B cell (primary cell): ENCODE measurements at regions not wholly inside any gene's neighbourhood (a gene's known extent, or its start where the extent isn't known, plus 50 kb on each side); places are given as distances from the start of the nearest gene placed in this dataset.

Experiments
- ATAC-seq: fragments of 200-7000 bp; cut with Tn5 transposase; one replicate; pipeline ENCODE4 v1.10.0; 2021; ENCODE audit warnings: low read depth, mild to moderate bottlenecking, moderate number of reproducible peaks, moderate library complexity
- CTCF ChIA-PET: fragments of 350-600 bp; sonication (Branson Sonifier 250); formaldehyde crosslinking; loops from one replicate; lab custom pipeline; 2021; ENCODE audit warnings: antibody characterized with exemption, inconsistent platforms; lab: Charles Lee
- POLR2A ChIA-PET: fragments of 350-600 bp; sonication (Branson Sonifier 250); formaldehyde crosslinking; loops from one replicate; lab custom pipeline; 2021; ENCODE audit warnings: antibody characterized with exemption; lab: Charles Lee
- DNase-seq: peaks from one replicate; pipeline ENCODE4 v3.0.0; 2013
- H2AFZ ChIP-seq: 2 replicates; pipeline ENCODE4 v1.6.1; 2012; ENCODE audit warnings: mild to moderate bottlenecking, low read depth, low read length; ENCODE audit not compliant: insufficient read depth, poor library complexity, severe bottlenecking
- H3K27ac ChIP-seq, 2 donors: 1 replicate in 1 of 2; 2 replicates in 1 of 2; pipeline ENCODE4 v1.5.1; 2012 to 2013; ENCODE audit warnings: low read length in 2 of 2, mild to moderate bottlenecking in 2 of 2, moderate library complexity in 1 of 2
- H3K27me3 ChIP-seq, 4 experiments: fragments of 200-600 bp in 1 of 4; sonication (generic) in 1 of 4; replicated peaks in 1 of 4; 1 replicate in 2 of 4; 2 replicates in 2 of 4; pipeline versions ENCODE4 v1.6.1 to v1.7.0; 2013 to 2016; ENCODE audit warnings: low read length in 3 of 4, mild to moderate bottlenecking in 2 of 4, mixed read lengths in 1 of 4, moderate library complexity in 1 of 4; ENCODE audit not compliant: insufficient read depth in 4 of 4, control insufficient read depth in 3 of 4; ENCODE audit errors: control extremely low read depth in 1 of 4
- H3K36me3 ChIP-seq, 2 experiments: replicated peaks in 1 of 2; 1 replicate in 1 of 2; 2 replicates in 1 of 2; pipeline versions ENCODE4 v1.6.1 to v1.7.1; 2013; ENCODE audit warnings: low read length in 1 of 2; ENCODE audit not compliant: insufficient read depth in 2 of 2, control insufficient read depth in 1 of 2; ENCODE audit errors: control extremely low read depth in 1 of 2, extremely low read depth in 1 of 2
- H3K4me1 ChIP-seq, 2 donors: fragments of 200-600 bp in 1 of 2; sonication (generic) in 1 of 2; 1 replicate in 1 of 2; 2 replicates in 1 of 2; pipeline versions ENCODE4 v1.5.1 to v1.6.1; 2013 to 2017; ENCODE audit warnings: low read length in 2 of 2; ENCODE audit not compliant: control insufficient read depth in 2 of 2, insufficient read depth in 2 of 2
- H3K4me2 ChIP-seq: replicated peaks from 2 replicates; pipeline ENCODE3; 2012; ENCODE audit warnings: mild to moderate bottlenecking, low read depth, low read length; ENCODE audit not compliant: poor library complexity, severe bottlenecking
- H3K4me3 ChIP-seq, 5 experiments: fragments of 200-600 bp in 1 of 5; sonication (generic) in 1 of 5; 1 replicate in 3 of 5; 2 replicates in 2 of 5; pipeline versions ENCODE4 v1.5.1 to v1.7.0; 2011 to 2016; ENCODE audit warnings: low read length in 4 of 5, mild to moderate bottlenecking in 4 of 5, low read depth in 2 of 5, control low read depth in 1 of 5, moderate library complexity in 1 of 5; ENCODE audit not compliant: insufficient read depth in 1 of 5; ENCODE audit errors: control extremely low read depth in 1 of 5, extremely low read depth in 1 of 5
- H3K79me2 ChIP-seq: fragments of 200-600 bp; sonication (generic); one replicate; pipeline ENCODE4 v1.6.0; 2016; ENCODE audit warnings: low read length; ENCODE audit not compliant: control insufficient read depth, insufficient read depth
- H3K9ac ChIP-seq: fragments of 200-600 bp; sonication (generic); 2 replicates; pipeline ENCODE4 v1.6.1; 2017; ENCODE audit warnings: mild to moderate bottlenecking, low read length, moderate library complexity
- H3K9me3 ChIP-seq, 3 donors: one replicate each; pipeline versions ENCODE4 v1.6.1 to v1.7.1; 2013; ENCODE audit warnings: low read length in 2 of 3; ENCODE audit not compliant: control insufficient read depth in 2 of 3, insufficient read depth in 1 of 3; ENCODE audit errors: control extremely low read depth in 1 of 3
- H4K20me1 ChIP-seq: 2 replicates; pipeline ENCODE4 v1.6.0; 2012; ENCODE audit warnings: mild to moderate bottlenecking, low read length; ENCODE audit not compliant: insufficient read depth, control insufficient read depth, poor library complexity, severe bottlenecking
- H3K27ac Mint-ChIP-seq: one replicate; pipeline ENCODE4 v1.8.0; 2021; ENCODE audit warnings: mixed read lengths
- H3K27me3 Mint-ChIP-seq: one replicate; pipeline ENCODE4 v1.8.0; 2021; ENCODE audit warnings: mixed read lengths
- H3K4me1 Mint-ChIP-seq: one replicate; pipeline ENCODE4 v1.8.0; 2021; ENCODE audit warnings: mixed read lengths
- H3K4me3 Mint-ChIP-seq: one replicate; pipeline ENCODE4 v1.8.0; 2021; ENCODE audit warnings: mixed read lengths
- H3K9me3 Mint-ChIP-seq: one replicate; pipeline ENCODE4 v1.8.0; 2022; ENCODE audit warnings: mixed read lengths; ENCODE audit not compliant: insufficient read depth
- EZH2 ChIP-seq: IDR thresholded peaks from 2 replicates; pipeline ENCODE4 v1.6.1; 2012; ENCODE audit warnings: borderline replicate concordance, low read depth, mild to moderate bottlenecking, moderate library complexity, low read length; ENCODE audit not compliant: insufficient read depth, poor library complexity, severe bottlenecking
- WGBS: methylation state at CpG from one replicate; pipeline ENCODE4 v1.1.5; 2013; ENCODE audit warnings: missing lambda C conversion rate; ENCODE audit not compliant: insufficient coverage; 5-methylcytosine and 5-hydroxymethylcytosine counted together
- intact Hi-C: fragments of 100-400 bp; cut with micrococcal nuclease; formaldehyde crosslinking; loops from one replicate; pipeline ENCODE4 v1.10.0; 2022
- TF ChIP-seq, protein P1 (sequence below): fragments of 200-600 bp; IDR thresholded peaks from one replicate; pipeline ENCODE4 v1.8.0; 2022; ENCODE audit warnings: antibody characterized with exemption, mild to moderate bottlenecking

DNA sequence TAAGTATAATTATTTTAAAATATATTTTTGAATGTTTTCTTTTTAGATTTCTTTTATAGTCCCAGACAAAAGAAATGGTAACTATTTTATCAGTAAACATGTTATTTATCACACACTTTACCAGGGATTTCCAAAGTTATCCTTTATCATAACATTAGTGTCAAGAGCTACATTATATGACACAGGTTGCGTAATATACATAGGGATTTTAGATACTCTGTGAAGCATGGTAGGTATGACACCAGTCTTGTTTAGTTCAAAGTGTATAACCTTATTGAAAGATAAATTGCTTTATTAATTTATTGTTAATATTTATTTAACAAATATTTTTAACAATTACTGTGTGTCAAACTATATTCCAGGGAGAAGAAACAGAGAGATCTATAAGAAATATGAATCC, 163.3 kb upstream of the PABPC4L start:
- no peak overlapping the region for H3K4me2 ChIP-seq
- H3K27me3 Mint-ChIP-seq: no peaks in the 10 kb centered on the region
- H3K4me1 ChIP-seq: no peaks in the 10 kb centered on the region
- POLR2A ChIA-PET: no interaction called here
- no peak overlapping the region for H3K27ac ChIP-seq
- no peak overlapping the region for H3K27ac Mint-ChIP-seq
- no peak overlapping the region for H3K9ac ChIP-seq
- peaks cover 4% of the 10 kb centered on the region for H3K9me3 Mint-ChIP-seq
- H3K79me2 ChIP-seq: no peaks in the 10 kb centered on the region
- no peak overlapping the region for H3K4me3 Mint-ChIP-seq
- no CpG with 5 or more reads among the region's 1 CpG for WGBS
- no peak overlapping the region for H3K4me3 ChIP-seq
- no peaks in the 10 kb centered on the region for H3K4me1 Mint-ChIP-seq
- H3K27me3 ChIP-seq: no peaks in the 10 kb centered on the region
- no peaks in the 10 kb centered on the region for H3K36me3 ChIP-seq
- CTCF ChIA-PET: no interaction called here
- TF ChIP-seq, protein P1, sequence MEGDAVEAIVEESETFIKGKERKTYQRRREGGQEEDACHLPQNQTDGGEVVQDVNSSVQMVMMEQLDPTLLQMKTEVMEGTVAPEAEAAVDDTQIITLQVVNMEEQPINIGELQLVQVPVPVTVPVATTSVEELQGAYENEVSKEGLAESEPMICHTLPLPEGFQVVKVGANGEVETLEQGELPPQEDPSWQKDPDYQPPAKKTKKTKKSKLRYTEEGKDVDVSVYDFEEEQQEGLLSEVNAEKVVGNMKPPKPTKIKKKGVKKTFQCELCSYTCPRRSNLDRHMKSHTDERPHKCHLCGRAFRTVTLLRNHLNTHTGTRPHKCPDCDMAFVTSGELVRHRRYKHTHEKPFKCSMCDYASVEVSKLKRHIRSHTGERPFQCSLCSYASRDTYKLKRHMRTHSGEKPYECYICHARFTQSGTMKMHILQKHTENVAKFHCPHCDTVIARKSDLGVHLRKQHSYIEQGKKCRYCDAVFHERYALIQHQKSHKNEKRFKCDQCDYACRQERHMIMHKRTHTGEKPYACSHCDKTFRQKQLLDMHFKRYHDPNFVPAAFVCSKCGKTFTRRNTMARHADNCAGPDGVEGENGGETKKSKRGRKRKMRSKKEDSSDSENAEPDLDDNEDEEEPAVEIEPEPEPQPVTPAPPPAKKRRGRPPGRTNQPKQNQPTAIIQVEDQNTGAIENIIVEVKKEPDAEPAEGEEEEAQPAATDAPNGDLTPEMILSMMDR: no peak
- TF ChIP-seq EZH2: no peak
- no peaks in the 10 kb centered on the region for H4K20me1 ChIP-seq
- DNase-seq: no peak
- intact Hi-C loops: no loop called here
- no peaks in the 10 kb centered on the region for H3K9me3 ChIP-seq
- no peak for ATAC-seq
- no peak overlapping the region for H2AFZ ChIP-seq

DNA sequence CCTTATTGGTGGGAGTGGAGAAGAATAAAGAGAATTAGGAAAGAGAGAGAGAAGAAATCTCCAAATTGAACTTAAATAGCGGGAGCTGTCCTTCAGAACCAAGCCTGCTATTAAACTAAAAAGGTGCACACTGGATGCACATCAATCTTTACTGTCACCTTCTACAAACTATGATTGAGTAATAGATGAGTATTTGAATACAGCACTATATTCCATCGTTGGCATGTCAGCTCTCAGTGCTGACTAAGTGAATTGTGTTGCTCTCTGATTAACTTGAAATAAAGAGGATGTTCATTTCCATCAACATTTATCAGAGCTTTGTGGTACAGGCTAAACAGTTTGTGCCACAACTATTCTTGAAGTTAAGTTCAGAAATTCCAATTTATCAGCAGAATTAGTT, 143.7 kb upstream of the PABPC4L start:
- Mint-ChIP-seq H3K4me3 (no peak overlapping the region), H3K4me1 (no peaks in the 10 kb centered on the region), H3K27ac (no peak overlapping the region), H3K27me3 (no peaks in the 10 kb centered on the region), H3K9me3 (no peaks in the 10 kb centered on the region)
- Histone ChIP-seq H2AFZ (no peak overlapping the region), H3K9me3 (no peaks in the 10 kb centered on the region), H3K4me3 (no peak overlapping the region), H3K4me1 (no peaks in the 10 kb centered on the region), H3K9ac (no peak overlapping the region), H3K27ac (no peak overlapping the region), H3K79me2 (no peaks in the 10 kb centered on the region), H4K20me1 (no peaks in the 10 kb centered on the region), H3K36me3 (no peaks in the 10 kb centered on the region), H3K27me3 (no peaks in the 10 kb centered on the region), H3K4me2 (no peak overlapping the region)
- POLR2A ChIA-PET: no interaction called here
- ATAC-seq (no peak), DNase-seq (no peak)
- CTCF ChIA-PET: no interaction called here
- WGBS: no CpG with 5 or more reads among the region's 2 CpGs
- TF ChIP-seq, protein P1: no peak
- TF ChIP-seq EZH2: no peak
- intact Hi-C loops: no loop called here
